ENCODE measurements at regions not wholly inside any gene's neighbourhood (a gene's known extent, or its start where the extent isn't known, plus 50 kb on each side); places are given as distances from the start of the nearest gene placed in this dataset.

DNA sequence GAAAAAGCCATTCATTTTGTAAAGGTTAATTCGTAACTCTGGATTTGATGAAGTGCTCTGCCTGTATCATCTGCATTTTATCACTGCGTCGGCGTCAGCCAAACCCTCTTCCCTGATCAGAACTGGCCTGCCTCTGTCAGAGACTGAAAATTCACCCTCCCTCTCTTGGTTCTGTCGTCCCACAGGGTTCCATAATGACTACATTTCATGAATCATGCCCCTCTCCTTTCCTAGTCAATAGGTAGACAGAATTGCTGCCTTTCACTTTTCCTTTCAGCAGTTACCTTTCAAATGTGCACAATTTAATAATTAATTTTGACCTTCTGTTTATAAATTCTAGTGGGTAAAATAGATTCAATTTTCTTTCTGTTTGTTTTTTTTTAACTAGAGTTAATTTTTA, 423.4 kb downstream of the RFC3 start:
- TF ChIP-seq, protein P1, sequence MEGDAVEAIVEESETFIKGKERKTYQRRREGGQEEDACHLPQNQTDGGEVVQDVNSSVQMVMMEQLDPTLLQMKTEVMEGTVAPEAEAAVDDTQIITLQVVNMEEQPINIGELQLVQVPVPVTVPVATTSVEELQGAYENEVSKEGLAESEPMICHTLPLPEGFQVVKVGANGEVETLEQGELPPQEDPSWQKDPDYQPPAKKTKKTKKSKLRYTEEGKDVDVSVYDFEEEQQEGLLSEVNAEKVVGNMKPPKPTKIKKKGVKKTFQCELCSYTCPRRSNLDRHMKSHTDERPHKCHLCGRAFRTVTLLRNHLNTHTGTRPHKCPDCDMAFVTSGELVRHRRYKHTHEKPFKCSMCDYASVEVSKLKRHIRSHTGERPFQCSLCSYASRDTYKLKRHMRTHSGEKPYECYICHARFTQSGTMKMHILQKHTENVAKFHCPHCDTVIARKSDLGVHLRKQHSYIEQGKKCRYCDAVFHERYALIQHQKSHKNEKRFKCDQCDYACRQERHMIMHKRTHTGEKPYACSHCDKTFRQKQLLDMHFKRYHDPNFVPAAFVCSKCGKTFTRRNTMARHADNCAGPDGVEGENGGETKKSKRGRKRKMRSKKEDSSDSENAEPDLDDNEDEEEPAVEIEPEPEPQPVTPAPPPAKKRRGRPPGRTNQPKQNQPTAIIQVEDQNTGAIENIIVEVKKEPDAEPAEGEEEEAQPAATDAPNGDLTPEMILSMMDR (IDR thresholded peaks at IDR 0.05; ENCODE audit: low read depth, low read length): no peak
- no peak overlapping the region for H3K4me3 ChIP-seq (ENCODE audit: low read depth, low read length)

DNA sequence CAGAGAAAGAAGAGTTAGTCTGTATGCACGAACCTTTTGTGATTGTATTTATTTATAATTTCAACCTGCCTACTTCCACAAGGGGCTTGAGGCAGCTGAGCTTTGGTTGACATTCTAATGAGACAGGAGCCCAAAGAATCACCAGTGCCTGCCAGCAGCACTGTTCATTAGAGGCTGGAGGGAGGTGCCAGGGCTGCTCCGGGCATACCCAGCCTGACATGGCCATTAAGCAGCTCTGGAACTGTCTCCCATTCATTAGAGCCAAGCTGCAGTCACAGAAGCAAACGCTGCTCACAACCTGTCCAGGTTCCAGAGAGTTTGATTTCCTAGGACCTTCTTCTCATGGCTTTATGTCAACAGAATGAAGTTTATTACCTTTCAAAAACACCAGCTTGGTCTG, 425.5 kb downstream of the RFC3 start:
- TF ChIP-seq, protein P1 (IDR thresholded peaks at IDR 0.05; ENCODE audit: low read depth, low read length): no peak
- no peak overlapping the region for H3K4me3 ChIP-seq (ENCODE audit: low read depth, low read length)

DNA sequence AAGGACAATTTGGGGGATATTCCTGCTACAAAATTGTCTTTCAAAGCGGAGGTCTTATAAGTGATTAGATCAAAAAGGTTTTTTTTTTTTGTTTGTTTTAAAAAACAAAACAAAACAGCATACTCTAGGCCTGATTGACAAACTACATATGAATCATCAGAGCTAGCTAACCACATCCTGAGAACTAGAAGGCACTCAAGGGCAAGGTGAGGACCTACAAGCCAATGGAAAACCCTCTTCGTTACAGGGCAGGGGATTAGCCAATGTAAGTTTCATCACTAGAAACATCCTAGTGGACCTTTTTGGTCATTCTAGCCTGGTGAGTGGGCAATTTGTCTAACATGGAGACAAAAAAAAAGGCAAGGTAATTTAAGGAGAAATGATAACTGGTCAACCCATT, 428.6 kb downstream of the RFC3 start:
- TF ChIP-seq, protein P1 (IDR thresholded peaks at IDR 0.05; ENCODE audit: low read depth, low read length): no peak
- no peak overlapping the region for H3K4me3 ChIP-seq (ENCODE audit: low read depth, low read length)

DNA sequence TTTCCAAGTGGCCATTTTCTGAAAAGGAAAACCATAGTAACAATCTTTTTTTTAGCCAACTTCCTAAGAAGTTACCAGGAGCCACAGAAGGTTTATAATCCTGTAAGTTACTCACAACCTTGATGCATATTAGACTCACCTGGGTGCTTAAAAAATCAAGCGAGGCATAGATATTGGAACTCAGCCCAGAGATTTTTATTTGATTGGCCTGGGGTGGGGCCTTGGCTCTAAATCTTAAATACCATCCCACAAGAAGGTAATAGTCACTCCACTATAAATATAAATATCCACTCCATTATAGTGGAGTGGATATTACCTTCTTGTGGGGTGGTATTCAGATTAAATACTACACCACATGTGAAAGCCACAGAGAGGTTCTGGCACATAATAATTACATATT, 429.6 kb downstream of the RFC3 start:
- TF ChIP-seq, protein P1 (IDR thresholded peaks at IDR 0.05; ENCODE audit: low read depth, low read length): no peak
- H3K4me3 ChIP-seq (ENCODE audit: low read depth, low read length): no peak overlapping the region

DNA sequence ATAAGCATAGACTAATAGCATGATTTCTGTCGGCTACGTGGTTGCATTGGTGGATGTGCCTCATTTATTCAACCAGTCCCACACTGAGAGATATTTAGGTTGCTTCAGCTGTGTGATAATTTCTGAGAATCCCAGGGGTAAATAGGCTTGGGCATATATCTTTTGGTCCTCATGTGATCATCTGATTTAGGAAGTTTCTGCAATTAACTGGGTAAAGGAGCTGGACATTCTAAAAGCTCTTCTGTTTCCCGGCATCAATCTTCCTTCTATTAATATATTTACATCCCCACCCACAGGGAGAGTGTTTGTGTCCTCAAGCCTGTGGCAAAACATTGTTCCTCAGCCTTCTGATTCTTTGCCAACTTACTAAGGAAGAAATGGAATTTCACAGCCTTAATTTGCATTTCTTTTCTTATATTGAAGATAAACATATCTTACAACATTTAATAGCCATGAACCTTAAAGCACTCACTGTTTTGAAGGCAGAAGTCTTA, 431.6 kb downstream of the RFC3 start:
- TF ChIP-seq, protein P1 (IDR thresholded peaks at IDR 0.05; ENCODE audit: low read depth, low read length): no peak
- no peak overlapping the region for H3K4me3 ChIP-seq (ENCODE audit: low read depth, low read length)

DNA sequence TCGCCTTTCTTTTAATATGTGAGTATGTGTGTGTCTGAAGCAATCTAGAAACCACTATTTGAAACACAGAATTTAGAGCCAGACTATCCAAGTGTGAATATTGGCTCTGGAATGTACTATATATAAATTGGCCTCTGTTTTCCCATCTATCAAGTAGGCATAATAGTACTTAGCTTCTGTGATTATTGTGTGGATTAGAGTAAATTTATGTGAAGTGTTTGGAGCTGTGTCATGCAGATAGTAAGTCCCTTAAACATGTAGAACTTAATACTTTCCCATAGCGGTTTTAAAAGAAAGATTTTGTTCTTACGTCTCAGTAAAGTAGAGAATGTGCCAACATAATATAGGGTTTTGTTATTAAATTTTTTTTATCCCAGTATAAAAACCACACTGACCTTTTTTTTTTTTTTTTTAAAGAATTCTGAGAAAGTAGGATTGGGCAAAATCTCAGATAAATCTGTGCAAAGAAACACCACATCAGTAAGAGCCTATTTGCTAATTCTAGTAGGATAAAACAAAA, 432.3 kb downstream of the RFC3 start:
- TF ChIP-seq, protein P1 (IDR thresholded peaks at IDR 0.05; ENCODE audit: low read depth, low read length): no peak
- H3K4me3 ChIP-seq (ENCODE audit: low read depth, low read length): no peak overlapping the region

DNA sequence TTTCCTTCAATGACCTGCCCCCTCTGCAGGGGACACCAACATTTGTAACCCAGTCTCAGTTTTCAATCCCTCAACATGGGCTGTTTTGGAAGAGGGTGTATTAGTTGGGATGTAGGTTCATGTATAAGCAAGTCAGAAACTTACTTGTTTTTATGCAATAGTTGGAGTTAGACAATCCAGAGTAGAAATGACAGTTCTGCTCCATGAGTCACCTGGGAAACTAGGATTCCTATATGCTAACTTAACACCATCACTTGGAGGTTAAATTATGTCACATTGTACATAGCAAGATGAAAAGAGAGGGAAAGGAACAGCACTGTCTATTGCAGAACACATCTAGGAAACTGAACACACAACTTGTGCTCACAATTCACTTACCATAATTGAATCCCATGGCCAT, 436.4 kb downstream of the RFC3 start:
- H3K4me3 ChIP-seq (ENCODE audit: low read depth, low read length): no peak overlapping the region
- TF ChIP-seq, protein P1 (IDR thresholded peaks at IDR 0.05; ENCODE audit: low read depth, low read length): no peak

Data from WI38 (cell line).